ENCODE measurements at regions not wholly inside any gene's neighbourhood (a gene's known extent, or its start where the extent isn't known, plus 50 kb on each side); places are given as distances from the start of the nearest gene placed in this dataset.

GRCh38 chr5:101068298-101068697 lies 165.2 kb upstream of the ST8SIA4 start (continued):
- TF ChIP-seq ZNF462 (CRISPR knock-in tag; IDR thresholded peaks at IDR 0.05) (no peak), NANOG (IDR thresholded peaks at IDR 0.05; ENCODE audit: borderline replicate concordance) (no peak), CREB1 (CRISPR knock-in tag; IDR thresholded peaks at IDR 0.05; ENCODE audit: low read depth) (no peak), JUNB (IDR thresholded peaks at IDR 0.05; ENCODE audit: unreplicated experiment) (no peak), POLR2AphosphoS5 (IDR thresholded peaks at IDR 0.05; ENCODE audit: low read depth) (no peak), STAT1 (IDR thresholded peaks at IDR 0.05; ENCODE audit: unreplicated experiment) (no peak)

- Histone ChIP-seq H3K36me3 (ENCODE audit: insufficient read depth) (no peaks in the 10 kb centered on the region), H2AFZ (no peak overlapping the region), H3K27me3 (ENCODE audit: insufficient read depth) (no peaks in the 10 kb centered on the region), H3K27ac (ENCODE audit: low read depth) (no peak overlapping the region), H3F3A (replicated peaks; ENCODE audit: low read depth) (no peaks in the 10 kb centered on the region), H3K9me2 (ENCODE audit: insufficient read depth) (no peaks in the 10 kb centered on the region; the same call in 1 of the 2 replicates), H3K4me1 (ENCODE audit: insufficient read depth) (no peaks in the 10 kb centered on the region), H3K4me2 (no peak overlapping the region), H4K20me1 (replicated peaks; ENCODE audit: insufficient read depth) (no peaks in the 10 kb centered on the region), H3K4me3 (no peak overlapping the region), H3K79me2 (replicated peaks; ENCODE audit: insufficient read depth) (no peaks in the 10 kb centered on the region)
- no peaks in the 10 kb centered on the region for H3K4me1 Mint-ChIP-seq
- H3K36me3 Mint-ChIP-seq (ENCODE audit: low read depth): no peaks in the 10 kb centered on the region
- ATAC-seq (no peak), DNase-seq (ENCODE audit: low spot score) (no peak)
- no peak overlapping the region for H3K4me3 Mint-ChIP-seq
- H3K27ac Mint-ChIP-seq: no peak overlapping the region
- no peaks in the 10 kb centered on the region for H3K27me3 Mint-ChIP-seq (ENCODE audit: insufficient read depth, low read depth, poor library complexity)
- no peaks in the 10 kb centered on the region for H3K9me3 Mint-ChIP-seq
- TF ChIP-seq CREB1 (CRISPR knock-in tag; IDR thresholded peaks at IDR 0.05; ENCODE audit: low read depth) (no peak), EZH2 (IDR thresholded peaks at IDR 0.05; ENCODE audit: low read depth, unreplicated experiment) (no peak), JUNB (IDR thresholded peaks at IDR 0.05; ENCODE audit: unreplicated experiment) (no peak), ZNF331 (CRISPR knock-in tag; IDR thresholded peaks at IDR 0.05; ENCODE audit: low read depth) (no peak), ZNF114 (CRISPR knock-in tag; IDR thresholded peaks at IDR 0.05) (no peak), STAT1 (IDR thresholded peaks at IDR 0.05; ENCODE audit: unreplicated experiment) (no peak), REST (IDR thresholded peaks at IDR 0.05; ENCODE audit: unreplicated experiment) (no peak), ETS1 (IDR thresholded peaks at IDR 0.05) (no peak), EZH2phosphoT487 (IDR thresholded peaks at IDR 0.05; ENCODE audit: unreplicated experiment) (no peak)
Observed at GRCh38 chr5:101067429-101067828, 164.3 kb upstream of the ST8SIA4 start.
